SK-N-SH (cell line): ENCODE measurements at regions not wholly inside any gene's neighbourhood (a gene's known extent, or its start where the extent isn't known, plus 50 kb on each side); places are given as distances from the start of the nearest gene placed in this dataset.

Experiments
- CTCF ChIA-PET: fragments of 300-600, 350-600 bp; formaldehyde crosslinking; extraction: SDS; loops from one replicate; lab custom pipeline; 2021; lab: Yijun Ruan, JAX
- POLR2A ChIA-PET: fragments of 350-600 bp; sonication (Branson Sonifier 250); formaldehyde crosslinking; extraction: SDS; loops from one replicate; lab custom pipeline; 2020; ENCODE audit warnings: antibody characterized with exemption, inconsistent platforms; lab: Yijun Ruan, JAX
- DNase-seq: peaks from one replicate; pipeline ENCODE4 v3.0.0; 2012
- H2AFZ ChIP-seq: fragments of 200-600 bp; sonication (generic); 2 replicates; pipeline ENCODE4 v1.8.1; 2016; ENCODE audit warnings: antibody characterized with exemption, mild to moderate bottlenecking, low read depth
- H3F3A ChIP-seq: fragments of 200-600 bp; sonication (generic); replicated peaks from 2 replicates; pipeline ENCODE3; 2016; ENCODE audit warnings: antibody characterized with exemption, mild to moderate bottlenecking; ENCODE audit not compliant: insufficient read depth
- H3K27ac ChIP-seq, 2 experiments: fragments of 200-500 bp in 1 of 2; fragments of 200-600 bp in 1 of 2; sonication (Bioruptor generic) in 1 of 2; sonication (generic), shearing (Covaris generic) in 1 of 2; 2 replicates each; pipeline versions ENCODE4 v1.5.1 to v1.6.1; 2014 to 2016; ENCODE audit warnings: low read depth in 2 of 2, inconsistent platforms in 1 of 2, low read length in 1 of 2, mild to moderate bottlenecking in 1 of 2, mixed read lengths in 1 of 2
- H3K27me3 ChIP-seq: fragments of 200-600 bp; sonication (generic), shearing (Covaris generic); 2 replicates; pipeline ENCODE4 v1.6.1; 2016; ENCODE audit warnings: mixed run types; ENCODE audit not compliant: insufficient read depth
- H3K36me3 ChIP-seq, 2 experiments: fragments of 200-500 bp in 1 of 2; fragments of 200-600 bp in 1 of 2; sonication (Bioruptor generic) in 1 of 2; sonication (generic) in 1 of 2; replicated peaks in 1 of 2; 2 replicates each; pipeline versions ENCODE3 to v1.5.1; 2014 to 2016; ENCODE audit warnings: low read length in 1 of 2, mild to moderate bottlenecking in 1 of 2; ENCODE audit not compliant: insufficient read depth in 2 of 2, control insufficient read depth in 1 of 2
- H3K4me1 ChIP-seq, 2 experiments: fragments of 200-500 bp in 1 of 2; fragments of 200-600 bp in 1 of 2; sonication (Bioruptor generic) in 1 of 2; sonication (generic), shearing (Covaris generic) in 1 of 2; 2 replicates each; pipeline versions ENCODE4 v1.5.1 to v1.6.1; 2014 to 2016; ENCODE audit warnings: low read depth in 1 of 2, low read length in 1 of 2, mixed run types in 1 of 2; ENCODE audit not compliant: insufficient read depth in 2 of 2, control insufficient read depth in 1 of 2
- H3K4me2 ChIP-seq: fragments of 200-600 bp; sonication (generic), shearing (Covaris generic); 2 replicates; pipeline ENCODE4 v1.6.1; 2017; ENCODE audit warnings: mixed run types
- H3K4me3 ChIP-seq, 2 experiments: fragments of 200-500 bp in 1 of 2; fragments of 200-600 bp in 1 of 2; sonication (Bioruptor generic) in 1 of 2; sonication (generic), shearing (Covaris generic) in 1 of 2; 2 replicates each; pipeline versions ENCODE4 v1.5.1 to v1.8.1; 2014 to 2016; ENCODE audit warnings: low read depth in 2 of 2, inconsistent platforms in 1 of 2, low read length in 1 of 2, mild to moderate bottlenecking in 1 of 2, mixed read lengths in 1 of 2, moderate library complexity in 1 of 2
- H3K79me2 ChIP-seq: fragments of 200-600 bp; sonication (generic); 2 replicates; pipeline ENCODE4 v1.8.1; 2017; ENCODE audit warnings: mild to moderate bottlenecking; ENCODE audit not compliant: insufficient read depth
- H3K9ac ChIP-seq: fragments of 200-600 bp; sonication (generic); 2 replicates; pipeline ENCODE4 v1.6.1; 2017; ENCODE audit warnings: mixed run types
- H3K9me2 ChIP-seq: fragments of 200-600 bp; sonication (generic); 2 replicates; pipeline ENCODE4 v1.6.1; 2017; ENCODE audit warnings: mixed run types
- H3K9me3 ChIP-seq: fragments of 200-600 bp; sonication (generic); 2 replicates; pipeline ENCODE4 v1.6.1; 2017; ENCODE audit warnings: mixed run types, mild to moderate bottlenecking, moderate library complexity
- H4K20me1 ChIP-seq: fragments of 200-600 bp; sonication (generic); 2 replicates; pipeline ENCODE4 v1.6.1; 2017; ENCODE audit warnings: mild to moderate bottlenecking, mixed run types; ENCODE audit not compliant: insufficient read depth
- CHD2 ChIP-seq: fragments of 150-350 bp; IDR thresholded peaks from 2 replicates; pipeline ENCODE4 v1.6.1; 2018; ENCODE audit warnings: low read length; ENCODE audit not compliant: partially characterized antibody
- ELF1 ChIP-seq: IDR thresholded peaks from 2 replicates; pipeline ENCODE4 v1.4.0; 2012
- EZH2phosphoT487 ChIP-seq: fragments of 200-600 bp; sonication (generic); IDR thresholded peaks from 2 replicates; pipeline ENCODE4 v1.6.1; 2017; ENCODE audit warnings: low read depth, mixed run types, mild to moderate bottlenecking, antibody characterized with exemption, moderate library complexity, borderline replicate concordance
- FOSL2 ChIP-seq: IDR thresholded peaks from 2 replicates; pipeline ENCODE4 v1.4.0; 2012; ENCODE audit warnings: low read depth, mild to moderate bottlenecking, moderate library complexity, borderline replicate concordance
- FOXJ3 ChIP-seq: sonication (generic); formaldehyde crosslinking; IDR thresholded peaks from 2 replicates; pipeline ENCODE4 v1.5.1; 2020; ENCODE audit warnings: mild to moderate bottlenecking, missing genetic modification reagents
- GABPA ChIP-seq: IDR thresholded peaks from 2 replicates; pipeline ENCODE4 v1.4.0; 2012; ENCODE audit warnings: low read depth, mild to moderate bottlenecking
- JUND ChIP-seq: IDR thresholded peaks from 2 replicates; pipeline ENCODE4 v1.4.0; 2012
- NFIC ChIP-seq: IDR thresholded peaks from 2 replicates; pipeline ENCODE4 v1.4.0; 2012; ENCODE audit warnings: borderline replicate concordance
- POLR2AphosphoS5 ChIP-seq: IDR thresholded peaks from 2 replicates; pipeline ENCODE4 v1.6.1; 2012; ENCODE audit warnings: low read depth, low read length
- RXRA ChIP-seq: IDR thresholded peaks from 2 replicates; pipeline ENCODE4 v1.4.0; 2012; ENCODE audit warnings: low read depth, mild to moderate bottlenecking, borderline replicate concordance
- USF1 ChIP-seq: IDR thresholded peaks from 2 replicates; pipeline ENCODE4 v1.4.0; 2012; ENCODE audit warnings: low read depth, borderline replicate concordance
- YY1 ChIP-seq: IDR thresholded peaks from 2 replicates; pipeline ENCODE4 v1.4.0; 2012; ENCODE audit warnings: low read depth, mild to moderate bottlenecking
- ZBTB33 ChIP-seq: IDR thresholded peaks from 2 replicates; pipeline ENCODE4 v1.4.0; 2012; ENCODE audit warnings: low read depth, borderline replicate concordance
- WGBS: methylation state at CpG from one replicate; pipeline ENCODE4 v1.1.6; 2017; ENCODE audit warnings: low lambda C conversion rate; 5-methylcytosine and 5-hydroxymethylcytosine counted together
- TF ChIP-seq, protein P1 (sequence below): IDR thresholded peaks from 2 replicates; pipeline ENCODE4 v1.6.1; 2012; ENCODE audit warnings: mild to moderate bottlenecking, low read depth, low read length, moderate library complexity
- TF ChIP-seq, protein P2 (sequence below): IDR thresholded peaks from 2 replicates; pipeline ENCODE4 v1.4.0; 2012; ENCODE audit warnings: low read depth
- TF ChIP-seq, protein P3 (sequence below): fragments of 150-350 bp; IDR thresholded peaks from 2 replicates; pipeline ENCODE4 v1.6.1; 2016; ENCODE audit warnings: mild to moderate bottlenecking, low read depth, low read length

GRCh38 chrX:137998619-137999018 lies 432.7 kb downstream of the ZIC3 start:
- 0% methylated on average over 1 of the region's 1 CpG for WGBS
- H2AFZ ChIP-seq: no peak overlapping the region
- no peaks in the 10 kb centered on the region for H3K4me1 ChIP-seq
- H3K4me3 ChIP-seq: no peak overlapping the region
- no peaks in the 10 kb centered on the region for H3K27me3 ChIP-seq
- H3K27ac ChIP-seq: no peak overlapping the region
- TF ChIP-seq FOSL2: no peak
- TF ChIP-seq USF1: no peak
- no peak for TF ChIP-seq ELF1
- TF ChIP-seq JUND: no peak
- TF ChIP-seq POLR2AphosphoS5: no peak
- TF ChIP-seq, protein P1, sequence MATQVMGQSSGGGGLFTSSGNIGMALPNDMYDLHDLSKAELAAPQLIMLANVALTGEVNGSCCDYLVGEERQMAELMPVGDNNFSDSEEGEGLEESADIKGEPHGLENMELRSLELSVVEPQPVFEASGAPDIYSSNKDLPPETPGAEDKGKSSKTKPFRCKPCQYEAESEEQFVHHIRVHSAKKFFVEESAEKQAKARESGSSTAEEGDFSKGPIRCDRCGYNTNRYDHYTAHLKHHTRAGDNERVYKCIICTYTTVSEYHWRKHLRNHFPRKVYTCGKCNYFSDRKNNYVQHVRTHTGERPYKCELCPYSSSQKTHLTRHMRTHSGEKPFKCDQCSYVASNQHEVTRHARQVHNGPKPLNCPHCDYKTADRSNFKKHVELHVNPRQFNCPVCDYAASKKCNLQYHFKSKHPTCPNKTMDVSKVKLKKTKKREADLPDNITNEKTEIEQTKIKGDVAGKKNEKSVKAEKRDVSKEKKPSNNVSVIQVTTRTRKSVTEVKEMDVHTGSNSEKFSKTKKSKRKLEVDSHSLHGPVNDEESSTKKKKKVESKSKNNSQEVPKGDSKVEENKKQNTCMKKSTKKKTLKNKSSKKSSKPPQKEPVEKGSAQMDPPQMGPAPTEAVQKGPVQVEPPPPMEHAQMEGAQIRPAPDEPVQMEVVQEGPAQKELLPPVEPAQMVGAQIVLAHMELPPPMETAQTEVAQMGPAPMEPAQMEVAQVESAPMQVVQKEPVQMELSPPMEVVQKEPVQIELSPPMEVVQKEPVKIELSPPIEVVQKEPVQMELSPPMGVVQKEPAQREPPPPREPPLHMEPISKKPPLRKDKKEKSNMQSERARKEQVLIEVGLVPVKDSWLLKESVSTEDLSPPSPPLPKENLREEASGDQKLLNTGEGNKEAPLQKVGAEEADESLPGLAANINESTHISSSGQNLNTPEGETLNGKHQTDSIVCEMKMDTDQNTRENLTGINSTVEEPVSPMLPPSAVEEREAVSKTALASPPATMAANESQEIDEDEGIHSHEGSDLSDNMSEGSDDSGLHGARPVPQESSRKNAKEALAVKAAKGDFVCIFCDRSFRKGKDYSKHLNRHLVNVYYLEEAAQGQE: no peak
- no peak for TF ChIP-seq ZBTB33
- TF ChIP-seq FOXJ3 (CRISPR knock-in tag): no peak
- no peak for TF ChIP-seq EZH2phosphoT487
- TF ChIP-seq, protein P2, sequence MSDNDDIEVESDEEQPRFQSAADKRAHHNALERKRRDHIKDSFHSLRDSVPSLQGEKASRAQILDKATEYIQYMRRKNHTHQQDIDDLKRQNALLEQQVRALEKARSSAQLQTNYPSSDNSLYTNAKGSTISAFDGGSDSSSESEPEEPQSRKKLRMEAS: no peak
- TF ChIP-seq NFIC: no peak
- POLR2A ChIA-PET: no interaction called here
- no peaks in the 10 kb centered on the region for H3K36me3 ChIP-seq
- no peak overlapping the region for H3K9ac ChIP-seq
- H3F3A ChIP-seq: no peaks in the 10 kb centered on the region
- no peaks in the 10 kb centered on the region for H4K20me1 ChIP-seq
- no peak for DNase-seq
- H3K4me2 ChIP-seq: no peak overlapping the region
- no peaks in the 10 kb centered on the region for H3K79me2 ChIP-seq
- CTCF ChIA-PET: no interaction called here
- no peaks in the 10 kb centered on the region for H3K9me3 ChIP-seq
- no peaks in the 10 kb centered on the region for H3K9me2 ChIP-seq

DNA sequence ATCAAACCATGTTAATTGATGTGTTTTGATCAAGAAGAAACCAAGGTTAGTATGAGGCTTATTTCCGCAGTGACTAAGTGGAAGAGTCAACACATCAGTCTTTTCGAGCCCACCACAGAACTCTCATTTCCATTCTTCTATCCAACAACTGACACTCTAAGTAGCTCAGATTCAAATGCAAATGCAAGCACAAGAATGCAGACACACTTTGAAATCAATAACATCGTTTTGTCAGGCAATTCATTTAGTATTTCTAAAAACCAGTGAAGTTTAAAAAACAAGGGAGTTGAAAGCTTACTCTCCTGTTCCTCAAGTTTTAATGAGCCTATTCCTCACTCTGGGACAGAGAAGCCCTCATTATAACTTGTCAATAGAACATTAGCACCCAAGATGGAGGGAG lies 433.1 kb downstream of the ZIC3 start:
- Histone ChIP-seq H3K27me3 (no peaks in the 10 kb centered on the region), H3K9ac (no peak overlapping the region), H3K9me2 (no peaks in the 10 kb centered on the region), H3K4me1 (no peaks in the 10 kb centered on the region), H4K20me1 (no peaks in the 10 kb centered on the region), H3K79me2 (no peaks in the 10 kb centered on the region), H3K36me3 (no peaks in the 10 kb centered on the region), H3K4me3 (no peak overlapping the region), H3K9me3 (no peaks in the 10 kb centered on the region), H3K4me2 (no peak overlapping the region), H2AFZ (no peak overlapping the region), H3F3A (no peaks in the 10 kb centered on the region), H3K27ac (no peak overlapping the region)
- CTCF ChIA-PET: no interaction called here
- 0% methylated on average over 3 of the region's 3 CpGs for WGBS
- TF ChIP-seq RXRA (no peak), YY1 (no peak), ELF1 (no peak), CHD2 (no peak), GABPA (no peak)
- TF ChIP-seq, protein P1: no peak
- TF ChIP-seq, protein P3, sequence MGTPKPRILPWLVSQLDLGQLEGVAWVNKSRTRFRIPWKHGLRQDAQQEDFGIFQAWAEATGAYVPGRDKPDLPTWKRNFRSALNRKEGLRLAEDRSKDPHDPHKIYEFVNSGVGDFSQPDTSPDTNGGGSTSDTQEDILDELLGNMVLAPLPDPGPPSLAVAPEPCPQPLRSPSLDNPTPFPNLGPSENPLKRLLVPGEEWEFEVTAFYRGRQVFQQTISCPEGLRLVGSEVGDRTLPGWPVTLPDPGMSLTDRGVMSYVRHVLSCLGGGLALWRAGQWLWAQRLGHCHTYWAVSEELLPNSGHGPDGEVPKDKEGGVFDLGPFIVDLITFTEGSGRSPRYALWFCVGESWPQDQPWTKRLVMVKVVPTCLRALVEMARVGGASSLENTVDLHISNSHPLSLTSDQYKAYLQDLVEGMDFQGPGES: no peak
- POLR2A ChIA-PET: no interaction called here
- no peak for DNase-seq
